Kidney epithelial cell (primary cell): ENCODE measurements at regions not wholly inside any gene's neighbourhood (a gene's known extent, or its start where the extent isn't known, plus 50 kb on each side); places are given as distances from the start of the nearest gene placed in this dataset.

Source experiments
- DNase-seq: peaks from one replicate; pipeline ENCODE4 v3.0.0-alpha.2; 2010; ENCODE audit warnings: low read depth
- H3K27me3 ChIP-seq: 2 replicates; pipeline ENCODE4 v1.6.0; 2011; ENCODE audit warnings: low read length; ENCODE audit not compliant: control insufficient read depth, insufficient read depth
- H3K36me3 ChIP-seq: 2 replicates; pipeline ENCODE4 v1.5.1; 2011; ENCODE audit warnings: low read length; ENCODE audit not compliant: control insufficient read depth, insufficient read depth
- H3K4me3 ChIP-seq: 2 replicates; pipeline ENCODE4 v1.5.1; 2011; ENCODE audit warnings: low read depth, mild to moderate bottlenecking, control low read depth, low read length
- TF ChIP-seq, protein P1 (sequence below): IDR thresholded peaks from 2 replicates; pipeline ENCODE4 v1.5.1; 2011; ENCODE audit warnings: mild to moderate bottlenecking, moderate library complexity, low read length, control low read depth, inconsistent platforms; ENCODE audit not compliant: insufficient read depth, poor library complexity, severe bottlenecking

GRCh38 chr6:98601716-98602115, 232.7 kb upstream of the POU3F2 start:
- TF ChIP-seq, protein P1, sequence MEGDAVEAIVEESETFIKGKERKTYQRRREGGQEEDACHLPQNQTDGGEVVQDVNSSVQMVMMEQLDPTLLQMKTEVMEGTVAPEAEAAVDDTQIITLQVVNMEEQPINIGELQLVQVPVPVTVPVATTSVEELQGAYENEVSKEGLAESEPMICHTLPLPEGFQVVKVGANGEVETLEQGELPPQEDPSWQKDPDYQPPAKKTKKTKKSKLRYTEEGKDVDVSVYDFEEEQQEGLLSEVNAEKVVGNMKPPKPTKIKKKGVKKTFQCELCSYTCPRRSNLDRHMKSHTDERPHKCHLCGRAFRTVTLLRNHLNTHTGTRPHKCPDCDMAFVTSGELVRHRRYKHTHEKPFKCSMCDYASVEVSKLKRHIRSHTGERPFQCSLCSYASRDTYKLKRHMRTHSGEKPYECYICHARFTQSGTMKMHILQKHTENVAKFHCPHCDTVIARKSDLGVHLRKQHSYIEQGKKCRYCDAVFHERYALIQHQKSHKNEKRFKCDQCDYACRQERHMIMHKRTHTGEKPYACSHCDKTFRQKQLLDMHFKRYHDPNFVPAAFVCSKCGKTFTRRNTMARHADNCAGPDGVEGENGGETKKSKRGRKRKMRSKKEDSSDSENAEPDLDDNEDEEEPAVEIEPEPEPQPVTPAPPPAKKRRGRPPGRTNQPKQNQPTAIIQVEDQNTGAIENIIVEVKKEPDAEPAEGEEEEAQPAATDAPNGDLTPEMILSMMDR: no peak
- no peak for DNase-seq
- Histone ChIP-seq H3K4me3 (no peak overlapping the region), H3K36me3 (no peaks in the 10 kb centered on the region), H3K27me3 (no peaks in the 10 kb centered on the region)

- no peak overlapping the region for H3K4me3 ChIP-seq
- no peaks in the 10 kb centered on the region for H3K27me3 ChIP-seq
- H3K36me3 ChIP-seq: no peaks in the 10 kb centered on the region
- TF ChIP-seq, protein P1: no peak
- DNase-seq: no peak
Observed at GRCh38 chr6:98605705-98606104, 228.7 kb upstream of the POU3F2 start.

- Histone ChIP-seq H3K4me3 (no peak overlapping the region), H3K36me3 (no peaks in the 10 kb centered on the region), H3K27me3 (no peaks in the 10 kb centered on the region)
- no peak for DNase-seq
- TF ChIP-seq, protein P1: no peak
Observed at GRCh38 chr6:98627129-98627775, 207.1 kb upstream of the POU3F2 start.

- no peak for DNase-seq
- no peaks in the 10 kb centered on the region for H3K27me3 ChIP-seq
- H3K4me3 ChIP-seq: no peak overlapping the region
- TF ChIP-seq, protein P1: no peak
- H3K36me3 ChIP-seq: no peaks in the 10 kb centered on the region
Observed at GRCh38 chr6:98633886-98634285, 200.5 kb upstream of the POU3F2 start.

- no peak for DNase-seq
- no peak overlapping the region for H3K4me3 ChIP-seq
- no peaks in the 10 kb centered on the region for H3K36me3 ChIP-seq
- H3K27me3 ChIP-seq: no peaks in the 10 kb centered on the region
- TF ChIP-seq, protein P1: no peak
Observed at GRCh38 chr6:98634569-98634968, 199.8 kb upstream of the POU3F2 start.

- H3K4me3 ChIP-seq: no peak overlapping the region
- no peak for DNase-seq
- TF ChIP-seq, protein P1: no peak
- H3K36me3 ChIP-seq: no peaks in the 10 kb centered on the region
- H3K27me3 ChIP-seq: no peaks in the 10 kb centered on the region
Observed at GRCh38 chr6:98635191-98635590, 199.2 kb upstream of the POU3F2 start.
